Activated naive CD8-positive, alpha-beta T cell treated with anti-CD3 and anti-CD28 coated beads, Interleukin-2, amount 50 U/mL, for 24 hours (primary cell): ENCODE measurements at regions not wholly inside any gene's neighbourhood (a gene's known extent, or its start where the extent isn't known, plus 50 kb on each side); places are given as distances from the start of the nearest gene placed in this dataset.
"Not testable (repeated sequence)": the region's sequence is repeated elsewhere in the genome, so short reads cannot be mapped to it uniquely, and the experiment has no call there.

Experiments used
- ATAC-seq: fragments of 150-1000 bp; cut with Tn5 transposase; one replicate; pipeline ENCODE4 v1.10.0; 2021
- DNase-seq: peaks from one replicate; pipeline ENCODE4 v3.0.0; 2021
- H3K27ac Mint-ChIP-seq: one replicate; pipeline ENCODE4 v1.8.0; 2021; ENCODE audit warnings: mild to moderate bottlenecking, mixed read lengths
- H3K27me3 Mint-ChIP-seq: one replicate; pipeline ENCODE4 v1.8.0; 2021; ENCODE audit warnings: mixed read lengths
- H3K36me3 Mint-ChIP-seq: one replicate; pipeline ENCODE4 v1.8.0; 2021; ENCODE audit warnings: low read depth, mixed read lengths
- H3K4me1 Mint-ChIP-seq: one replicate; pipeline ENCODE4 v1.8.0; 2021; ENCODE audit warnings: mixed read lengths
- H3K4me3 Mint-ChIP-seq: one replicate; pipeline ENCODE4 v1.8.0; 2021; ENCODE audit warnings: mild to moderate bottlenecking, moderate library complexity, mixed read lengths
- H3K9me3 Mint-ChIP-seq: one replicate; pipeline ENCODE4 v1.8.0; 2021; ENCODE audit warnings: mixed read lengths

DNA sequence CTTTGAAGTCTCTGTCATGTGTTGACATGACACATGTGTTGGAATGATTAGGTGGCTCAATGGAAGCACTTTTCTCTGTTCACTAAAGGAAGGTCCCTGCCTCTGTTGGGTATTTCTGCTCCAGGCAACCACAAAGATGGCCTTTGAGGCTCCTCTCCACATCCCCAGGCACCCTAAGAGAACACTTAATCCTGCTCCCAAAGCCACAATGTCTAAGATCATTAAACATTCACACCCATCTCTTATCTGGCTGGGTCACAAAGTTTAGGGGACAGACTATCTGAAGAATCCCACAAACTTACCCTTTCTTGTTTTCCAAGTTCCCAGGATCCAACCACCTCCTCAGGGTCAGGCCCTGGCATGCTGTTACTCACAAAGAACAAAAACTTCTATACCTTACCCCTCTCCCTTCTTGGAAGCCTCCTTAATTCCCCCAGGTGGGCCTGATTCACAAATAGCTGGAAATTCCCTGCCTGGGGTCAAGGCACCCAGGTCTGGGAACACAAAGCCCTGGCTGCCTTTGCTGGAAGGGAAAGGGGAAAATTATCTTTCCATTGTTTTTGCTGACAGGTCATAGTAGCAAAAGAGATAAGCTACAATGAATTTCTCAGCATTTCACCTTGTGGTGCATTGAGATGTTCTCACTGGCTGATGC is 333.7 kb downstream of the PCNX1 start:
- Mint-ChIP-seq H3K4me1 (peaks cover 25% of the 10 kb centered on the region), H3K9me3 (no peaks in the 10 kb centered on the region), H3K4me3 (no peak overlapping the region), H3K27ac (no peak overlapping the region), H3K36me3 (no peaks in the 10 kb centered on the region), H3K27me3 (no peaks in the 10 kb centered on the region)
- ATAC-seq (no peak), DNase-seq (no peak)

DNA sequence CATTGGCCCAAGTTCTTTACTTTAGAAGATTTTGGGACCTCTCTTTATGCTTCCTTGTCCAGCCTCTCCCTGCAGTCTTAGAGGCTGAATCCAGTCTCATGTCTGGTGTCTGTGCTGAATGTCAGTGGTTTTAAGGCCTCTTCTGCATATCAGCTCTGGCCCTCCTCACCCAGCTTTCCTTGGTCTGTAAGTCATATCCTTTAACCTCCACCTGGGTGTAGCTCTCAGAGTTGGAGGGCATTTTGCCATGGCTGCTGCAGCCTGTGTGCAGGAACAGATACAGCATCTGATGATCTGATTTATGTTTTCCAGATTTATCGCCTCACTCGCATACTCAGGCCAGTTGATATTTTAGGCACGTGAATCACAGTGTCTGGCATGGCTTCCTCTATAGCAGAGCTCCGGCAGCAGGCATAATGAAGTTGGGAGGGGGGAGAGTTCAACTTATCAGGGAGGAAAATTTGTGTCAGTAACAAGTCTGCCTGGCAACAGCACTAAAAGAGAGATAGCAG is 335.0 kb downstream of the PCNX1 start:
- H3K36me3 Mint-ChIP-seq: peaks cover 6% of the 10 kb centered on the region
- peaks cover 6% of the 10 kb centered on the region for H3K9me3 Mint-ChIP-seq
- peaks cover 35% of the 10 kb centered on the region for H3K4me1 Mint-ChIP-seq
- no peak overlapping the region for H3K4me3 Mint-ChIP-seq
- peak; percentile 63 for ATAC-seq
- no peak overlapping the region for H3K27ac Mint-ChIP-seq
- DNase-seq: no peak
- no peaks in the 10 kb centered on the region for H3K27me3 Mint-ChIP-seq

DNA sequence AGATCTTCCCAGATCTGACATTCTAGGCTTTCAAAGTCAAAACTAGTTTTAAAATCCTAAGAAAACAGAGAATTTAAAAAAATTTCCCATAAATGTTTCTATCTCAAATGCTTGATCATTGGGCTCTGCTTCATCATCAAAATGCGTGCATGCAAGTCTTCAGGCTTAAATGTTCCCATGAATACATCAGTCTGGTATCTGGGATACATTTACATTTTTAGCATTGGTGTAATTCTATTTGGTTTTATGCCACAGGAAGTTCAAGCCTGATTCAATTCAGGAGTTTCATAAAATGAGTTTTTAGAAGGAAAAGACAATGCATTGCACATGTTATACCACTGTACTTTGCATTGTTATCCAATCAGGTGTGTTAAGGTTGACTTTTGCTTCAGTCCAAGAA is 336.4 kb downstream of the PCNX1 start:
- ATAC-seq (no peak), DNase-seq (no peak)
- peaks cover 35% of the 10 kb centered on the region for H3K4me1 Mint-ChIP-seq
- H3K36me3 Mint-ChIP-seq: peaks cover 6% of the 10 kb centered on the region
- H3K9me3 Mint-ChIP-seq: peaks cover 17% of the 10 kb centered on the region
- no peak overlapping the region for H3K4me3 Mint-ChIP-seq
- H3K27ac Mint-ChIP-seq: no peak overlapping the region
- no peaks in the 10 kb centered on the region for H3K27me3 Mint-ChIP-seq

DNA sequence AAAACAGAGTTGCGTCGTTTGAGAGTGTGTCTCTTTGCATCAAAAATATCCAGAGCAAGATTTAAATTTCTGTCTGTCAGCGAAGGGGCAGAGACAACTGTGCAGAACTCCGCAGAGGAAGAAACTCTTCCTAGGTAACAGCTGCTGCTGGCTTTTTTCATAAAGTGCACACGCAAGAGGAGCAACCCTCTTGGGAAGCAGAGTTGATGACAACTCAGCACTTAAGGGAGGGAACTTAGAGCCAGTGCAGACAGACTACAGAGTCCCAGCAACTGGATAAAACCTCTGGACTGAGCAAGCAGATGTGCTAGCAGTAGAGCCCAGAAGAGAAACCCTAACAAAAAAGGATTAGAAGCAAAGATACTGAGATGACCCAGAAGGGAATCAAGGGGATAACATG is 337.1 kb downstream of the PCNX1 start:
- Mint-ChIP-seq H3K4me3 (no peak overlapping the region), H3K27ac (no peak overlapping the region), H3K27me3 (no peaks in the 10 kb centered on the region), H3K4me1 (peaks cover 35% of the 10 kb centered on the region), H3K36me3 (peaks cover 6% of the 10 kb centered on the region), H3K9me3 (peaks cover 17% of the 10 kb centered on the region)
- DNase-seq: no peak
- no peak for ATAC-seq

DNA sequence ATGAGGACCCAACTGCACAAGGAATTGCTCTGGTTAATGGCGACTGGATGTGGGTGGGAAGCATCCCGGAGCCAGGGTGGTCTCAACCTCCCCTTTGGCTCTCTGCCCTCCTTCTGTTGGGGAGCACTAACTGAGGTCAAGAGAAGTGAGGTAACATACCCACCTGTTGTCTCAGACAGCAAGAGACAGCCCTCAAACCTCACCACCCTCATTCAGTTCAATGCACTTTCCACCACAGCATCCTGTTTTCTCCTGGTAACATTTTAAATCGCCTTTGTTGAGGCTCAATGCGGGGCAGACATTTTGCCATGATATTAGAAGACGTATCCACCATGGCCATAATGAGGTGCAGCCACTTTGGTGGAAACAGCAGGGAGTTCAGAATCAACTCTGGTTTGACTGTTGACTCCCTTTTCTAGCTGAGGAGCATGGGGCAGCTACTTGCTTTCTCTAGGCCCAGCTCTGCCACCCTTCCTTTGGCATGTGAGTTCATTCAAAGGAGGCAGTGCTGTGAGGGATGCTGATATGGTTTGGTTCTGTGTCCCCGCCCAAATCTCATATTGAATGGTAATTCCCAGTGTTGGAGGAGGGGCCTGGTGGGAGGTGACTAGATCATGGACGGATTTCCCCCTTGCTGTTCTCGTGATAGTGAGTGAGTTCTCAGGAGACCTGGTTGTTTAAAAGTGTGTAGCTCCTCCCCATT is 338.6 kb downstream of the PCNX1 start:
- peaks cover 17% of the 10 kb centered on the region for H3K9me3 Mint-ChIP-seq
- no peaks in the 10 kb centered on the region for H3K27me3 Mint-ChIP-seq
- DNase-seq (no peak), ATAC-seq (peak; percentile 56)
- peaks cover 33% of the 10 kb centered on the region for H3K4me1 Mint-ChIP-seq
- H3K4me3 Mint-ChIP-seq: no peak overlapping the region
- peak overlapping the region; percentile 61 for H3K27ac Mint-ChIP-seq
- H3K36me3 Mint-ChIP-seq: peaks cover 6% of the 10 kb centered on the region

DNA sequence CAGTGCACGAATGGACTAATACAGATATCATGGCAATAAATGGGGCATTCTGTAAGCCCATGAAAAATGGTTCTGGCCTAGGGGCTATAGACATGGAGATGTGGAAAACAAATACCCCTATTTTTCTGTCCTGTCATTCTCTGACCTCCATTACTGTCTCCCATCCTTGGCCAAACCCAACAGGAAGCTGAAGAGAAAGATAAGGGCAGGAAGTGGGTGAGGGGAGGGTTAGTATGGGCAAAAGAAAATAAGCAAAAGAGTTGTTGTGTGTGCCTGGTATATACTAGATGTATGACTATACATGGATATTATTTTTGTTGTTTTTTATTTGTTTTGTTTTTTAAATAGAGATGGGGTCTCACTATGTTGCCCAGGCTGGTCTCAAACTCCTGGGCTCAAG is 339.3 kb downstream of the PCNX1 start:
- H3K9me3 Mint-ChIP-seq: peaks cover 17% of the 10 kb centered on the region
- ATAC-seq (no peak), DNase-seq (no peak)
- no peaks in the 10 kb centered on the region for H3K27me3 Mint-ChIP-seq
- peaks cover 6% of the 10 kb centered on the region for H3K36me3 Mint-ChIP-seq
- peaks cover 33% of the 10 kb centered on the region for H3K4me1 Mint-ChIP-seq
- peak overlapping the region; percentile 61 for H3K27ac Mint-ChIP-seq
- H3K4me3 Mint-ChIP-seq: no peak overlapping the region

DNA sequence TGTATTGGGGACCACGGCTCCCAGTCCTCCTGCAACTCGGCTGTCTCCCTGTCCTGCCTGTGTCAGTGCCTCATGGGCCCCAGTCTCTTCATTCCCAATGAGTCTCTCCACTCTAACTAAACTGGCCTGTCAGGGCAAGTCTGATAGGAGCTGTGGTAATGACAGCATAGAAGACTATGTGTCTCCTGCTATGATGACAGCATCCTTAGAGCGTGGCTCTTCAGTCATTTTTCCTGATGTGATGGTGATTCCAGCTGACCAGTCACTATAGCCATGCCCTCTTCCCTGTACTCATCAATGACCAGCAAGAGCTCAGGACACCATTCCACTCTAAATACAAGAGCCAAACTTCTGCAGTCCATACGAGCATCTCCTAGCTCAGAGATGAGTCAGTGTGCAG is 339.8 kb downstream of the PCNX1 start:
- no peak overlapping the region for H3K4me3 Mint-ChIP-seq
- DNase-seq (no peak), ATAC-seq (no peak)
- peaks cover 6% of the 10 kb centered on the region for H3K36me3 Mint-ChIP-seq
- peaks cover 32% of the 10 kb centered on the region for H3K4me1 Mint-ChIP-seq
- H3K27me3 Mint-ChIP-seq: no peaks in the 10 kb centered on the region
- H3K27ac Mint-ChIP-seq: no peak overlapping the region
- peaks cover 17% of the 10 kb centered on the region for H3K9me3 Mint-ChIP-seq

DNA sequence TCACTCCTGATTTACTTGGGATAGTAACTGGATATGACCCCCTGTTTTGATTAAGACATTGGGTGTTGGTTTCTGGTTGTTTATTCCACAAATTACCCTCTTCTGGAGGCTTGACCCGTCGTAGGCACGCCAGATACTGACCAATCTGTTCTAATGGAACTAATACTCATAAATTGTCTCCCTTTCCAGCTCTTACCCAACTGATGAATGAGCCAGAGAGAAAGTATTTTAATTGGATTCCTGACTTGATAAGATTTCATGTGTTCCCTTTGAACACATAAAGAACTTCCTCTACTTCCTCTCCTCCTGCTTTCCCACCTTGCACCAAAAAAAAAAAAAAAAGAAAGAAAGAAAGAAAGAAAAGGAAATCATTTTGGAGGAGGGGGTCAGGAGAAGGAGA is 340.9 kb downstream of the PCNX1 start:
- Mint-ChIP-seq H3K4me3 (no peak overlapping the region), H3K9me3 (peaks cover 17% of the 10 kb centered on the region), H3K36me3 (peaks cover 6% of the 10 kb centered on the region), H3K4me1 (peaks cover 26% of the 10 kb centered on the region), H3K27me3 (no peaks in the 10 kb centered on the region), H3K27ac (no peak overlapping the region)
- DNase-seq (no peak), ATAC-seq (no peak)

DNA sequence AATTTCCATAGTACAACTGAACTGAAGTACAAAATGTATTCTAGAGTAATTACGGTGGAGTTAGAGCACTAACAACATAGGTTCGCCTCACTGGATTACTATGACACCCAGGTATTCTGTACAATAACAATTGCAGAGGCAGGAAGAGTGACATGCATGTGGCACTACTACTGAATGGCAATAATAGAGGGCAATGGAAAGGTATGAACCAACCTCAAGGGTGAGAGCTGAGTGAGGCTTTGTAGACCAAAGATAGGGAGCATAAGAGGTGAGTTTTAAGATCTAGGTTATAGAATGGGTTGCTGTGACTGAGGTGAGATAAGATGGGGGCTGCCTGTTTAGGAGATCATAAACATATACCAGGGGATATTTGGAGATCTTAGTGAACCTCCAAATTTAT is 343.1 kb downstream of the PCNX1 start:
- H3K27ac Mint-ChIP-seq: no peak overlapping the region
- peaks cover 17% of the 10 kb centered on the region for H3K9me3 Mint-ChIP-seq
- no peaks in the 10 kb centered on the region for H3K27me3 Mint-ChIP-seq
- DNase-seq (no peak), ATAC-seq (no peak)
- H3K36me3 Mint-ChIP-seq: peaks cover 6% of the 10 kb centered on the region
- no peak overlapping the region for H3K4me3 Mint-ChIP-seq
- peaks cover 19% of the 10 kb centered on the region for H3K4me1 Mint-ChIP-seq

DNA sequence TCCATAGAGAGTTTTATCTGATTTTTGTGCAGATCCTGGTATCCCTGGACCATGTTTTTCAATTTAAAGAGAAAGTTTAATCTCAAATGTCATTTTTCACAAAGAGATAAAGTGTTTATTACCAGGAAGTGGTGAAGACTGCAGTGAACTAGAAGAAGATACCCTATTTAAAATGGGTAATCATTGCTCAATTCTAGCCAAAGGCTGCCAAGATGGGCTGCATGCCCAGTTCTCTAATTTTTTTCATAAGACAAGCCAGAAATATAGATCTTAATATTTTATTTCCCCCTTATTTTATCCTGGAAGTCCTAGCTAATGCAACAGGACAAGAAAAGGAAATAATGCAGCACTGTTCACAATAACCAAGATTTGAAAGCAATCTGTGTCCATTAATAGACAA is 343.5 kb downstream of the PCNX1 start:
- Mint-ChIP-seq H3K9me3 (peaks cover 18% of the 10 kb centered on the region), H3K36me3 (peaks cover 6% of the 10 kb centered on the region), H3K27ac (no peak overlapping the region), H3K4me1 (peaks cover 14% of the 10 kb centered on the region), H3K27me3 (peaks cover under 1% of the 10 kb centered on the region), H3K4me3 (no peak overlapping the region)
- ATAC-seq (no peak), DNase-seq (no peak)

DNA sequence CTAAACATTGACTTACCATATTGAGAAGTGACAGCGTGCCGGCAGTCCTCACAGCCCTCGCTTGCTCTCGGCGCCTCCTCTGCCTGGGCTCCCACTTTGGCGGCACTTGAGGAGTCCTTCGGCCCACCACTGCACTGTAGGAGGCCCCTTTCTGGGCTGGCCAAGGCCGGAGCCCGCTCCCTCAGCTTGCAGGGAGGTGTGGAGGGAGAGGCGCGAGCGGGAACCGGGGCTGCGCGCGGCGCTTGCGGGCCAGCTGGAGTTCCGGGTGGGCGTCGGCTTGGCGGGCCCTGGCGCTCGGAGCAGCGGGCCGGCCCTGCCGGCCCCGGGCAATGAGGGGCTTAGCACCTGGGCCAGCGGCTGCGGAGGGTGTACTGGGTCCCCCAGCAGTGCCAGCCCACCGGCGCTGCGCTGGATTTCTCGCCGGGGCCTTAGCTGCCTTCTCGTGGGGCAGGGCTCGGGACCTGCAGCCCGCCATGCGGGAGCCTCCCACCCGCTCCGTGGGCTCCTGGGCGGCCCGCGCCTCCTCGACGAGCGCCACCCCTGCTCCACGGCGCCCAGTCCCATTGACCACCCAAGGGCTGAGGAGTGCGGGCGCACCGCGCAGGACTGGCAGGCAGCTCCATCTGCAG is 346.9 kb downstream of the PCNX1 start:
- not testable (repeated sequence) for DNase-seq, H3K4me1 Mint-ChIP-seq, ATAC-seq, H3K36me3 Mint-ChIP-seq, H3K27ac Mint-ChIP-seq, H3K27me3 Mint-ChIP-seq
- H3K4me3 Mint-ChIP-seq: peak overlapping the region; percentile 55
- peaks cover 27% of the 10 kb centered on the region for H3K9me3 Mint-ChIP-seq

DNA sequence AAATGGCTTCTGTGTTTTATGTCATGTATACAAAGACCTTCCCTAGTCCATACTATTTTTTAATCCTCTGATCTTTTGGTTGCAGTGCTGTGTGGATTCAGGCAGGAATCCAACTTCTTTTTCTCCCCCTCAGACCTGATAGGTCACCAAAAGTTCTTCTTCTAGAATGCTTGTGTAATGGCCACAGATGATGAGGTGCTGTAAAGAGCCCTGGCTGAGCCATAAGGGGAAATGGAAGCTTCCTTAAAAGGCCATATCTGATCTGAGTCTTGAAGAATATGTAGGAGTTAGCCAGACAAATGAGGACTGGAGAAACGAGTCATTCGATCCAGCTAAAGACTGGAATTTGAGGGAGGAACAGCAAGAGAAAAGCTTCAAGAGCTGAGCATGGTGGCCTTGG is 353.9 kb downstream of the PCNX1 start:
- no peak overlapping the region for H3K4me3 Mint-ChIP-seq
- H3K27ac Mint-ChIP-seq: no peak overlapping the region
- ATAC-seq (no peak), DNase-seq (no peak)
- no peaks in the 10 kb centered on the region for H3K27me3 Mint-ChIP-seq
- peaks cover 15% of the 10 kb centered on the region for H3K4me1 Mint-ChIP-seq
- peaks cover 48% of the 10 kb centered on the region for H3K9me3 Mint-ChIP-seq
- H3K36me3 Mint-ChIP-seq: peaks cover 15% of the 10 kb centered on the region

DNA sequence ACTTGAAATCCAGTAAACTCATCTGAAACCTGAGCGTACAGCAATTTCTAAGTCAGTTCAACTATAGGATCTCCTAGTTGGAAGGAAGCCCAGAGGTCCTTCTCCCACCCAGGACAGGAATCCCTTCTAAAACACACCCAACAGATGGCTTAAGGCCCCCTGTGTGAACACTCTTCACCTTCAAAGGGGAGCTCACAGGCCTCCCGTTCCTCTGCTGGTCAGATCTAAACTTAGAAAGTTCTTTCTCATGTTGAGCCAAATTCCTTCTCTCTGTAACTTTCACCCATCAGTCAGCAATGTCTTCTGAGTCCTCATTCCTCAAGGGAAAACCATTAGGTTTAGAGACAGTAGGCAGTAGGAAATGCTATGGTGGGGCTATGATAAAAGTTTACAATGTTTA is 355.2 kb downstream of the PCNX1 start:
- peaks cover 14% of the 10 kb centered on the region for H3K36me3 Mint-ChIP-seq
- H3K4me1 Mint-ChIP-seq: peaks cover 24% of the 10 kb centered on the region
- no peak overlapping the region for H3K27ac Mint-ChIP-seq
- no peaks in the 10 kb centered on the region for H3K27me3 Mint-ChIP-seq
- peaks cover 38% of the 10 kb centered on the region for H3K9me3 Mint-ChIP-seq
- ATAC-seq: no peak
- H3K4me3 Mint-ChIP-seq: no peak overlapping the region
- no peak for DNase-seq

DNA sequence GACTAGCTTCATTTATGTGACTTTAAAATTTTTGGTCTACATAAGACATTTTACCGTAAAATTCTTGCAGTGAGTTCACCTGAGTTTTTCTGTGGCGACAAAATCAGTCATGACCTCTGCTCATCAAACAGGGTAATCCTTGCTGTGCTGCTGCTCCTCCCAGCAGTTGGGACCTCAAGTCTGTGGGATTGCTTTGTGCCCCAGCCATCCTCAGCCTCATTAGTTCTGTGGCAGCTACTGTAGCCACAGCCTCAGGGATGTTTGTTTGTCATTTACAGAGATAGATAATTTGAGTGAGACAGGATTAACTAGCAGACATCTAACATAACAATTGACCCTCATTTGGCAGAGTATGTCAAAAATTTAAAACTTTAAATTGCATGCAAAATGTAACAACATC is 357.0 kb downstream of the PCNX1 start:
- Mint-ChIP-seq H3K27ac (no peak overlapping the region), H3K4me1 (peaks cover 39% of the 10 kb centered on the region), H3K4me3 (no peak overlapping the region), H3K36me3 (peaks cover 19% of the 10 kb centered on the region), H3K9me3 (peaks cover 33% of the 10 kb centered on the region), H3K27me3 (no peaks in the 10 kb centered on the region)
- ATAC-seq (no peak), DNase-seq (no peak)

DNA sequence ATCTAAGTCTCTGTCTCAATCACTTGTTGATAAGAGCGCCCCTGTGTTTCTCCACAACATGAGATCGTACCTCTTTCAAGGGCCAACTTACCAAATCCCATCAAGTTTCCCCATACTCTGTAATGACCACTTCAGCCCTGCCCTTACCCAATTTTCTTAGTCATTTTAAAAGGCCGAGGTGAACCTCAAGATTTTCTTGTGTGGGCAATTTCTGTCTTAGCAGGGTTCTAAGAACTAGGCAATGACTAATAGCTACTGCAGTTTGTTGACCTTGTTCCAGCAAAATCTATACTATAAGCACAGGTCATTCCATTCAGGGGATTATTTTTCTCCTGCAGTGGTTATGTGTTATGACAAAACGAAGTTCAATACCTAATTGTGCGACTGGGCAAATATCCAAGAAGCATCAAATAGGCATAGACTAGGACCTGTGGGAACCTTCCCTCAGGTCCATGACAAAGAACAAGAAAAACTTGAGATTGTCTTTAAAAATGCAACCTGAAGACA is 359.8 kb downstream of the PCNX1 start:
- ATAC-seq: peak; percentile 94
- H3K9me3 Mint-ChIP-seq: peaks cover 35% of the 10 kb centered on the region
- peaks cover 22% of the 10 kb centered on the region for H3K36me3 Mint-ChIP-seq
- peak overlapping the region; percentile 78 for H3K27ac Mint-ChIP-seq
- peak overlapping the region; percentile 43 for H3K4me3 Mint-ChIP-seq
- no peak for DNase-seq
- H3K27me3 Mint-ChIP-seq: peaks cover 1% of the 10 kb centered on the region
- H3K4me1 Mint-ChIP-seq: peaks cover 48% of the 10 kb centered on the region
